ENCODE measurements at regions not wholly inside any gene's neighbourhood (a gene's known extent, or its start where the extent isn't known, plus 50 kb on each side); places are given as distances from the start of the nearest gene placed in this dataset.

- dilution Hi-C loops (cut with MboI; ENCODE audit: extremely low pct_ligation_motif_present, low sequenced_read_pairs) (loop anchor here (25.0 kb wide), 1 partner anchor 363 kb away; the partner anchor contains the start of gene RND3), intact Hi-C loops (cut with micrococcal nuclease) (loop anchor here (2.0 kb wide), 1 partner anchor 26 kb away; no protein-coding TSS in a partner anchor)
- CTCF ChIA-PET = no interaction called here
- no peaks in the 10 kb centered on the region for H3K36me3 ChIP-seq (ENCODE audit: control insufficient read depth in 2 of 2, extremely low read depth in 1 of 2, insufficient read depth in 2 of 2, low read length in 2 of 2)
- no peaks in the 10 kb centered on the region for H3K9me3 ChIP-seq (replicated peaks; ENCODE audit: control insufficient read depth, insufficient read depth, low read length)
- no peaks in the 10 kb centered on the region for H3K27me3 ChIP-seq (ENCODE audit: control insufficient read depth in 2 of 2, insufficient read depth in 2 of 2, low read length in 2 of 2)
- H3K4me2 ChIP-seq (ENCODE audit: insufficient read depth, low read length) = no peak overlapping the region
- H4K20me1 ChIP-seq (replicated peaks; ENCODE audit: control insufficient read depth, extremely low read depth, insufficient read depth, low read length) = no peaks in the 10 kb centered on the region
- H2AFZ ChIP-seq (ENCODE audit: low read depth, low read length) = no peak overlapping the region
- peaks cover 25% of the 10 kb centered on the region for H3K4me1 ChIP-seq (ENCODE audit: control insufficient read depth, extremely low read depth, insufficient read depth, low read length)
- DNase-seq (ENCODE audit: low read depth, low spot score) (no peak), FAIRE-seq (no peak)
- no peak overlapping the region for H3K27ac ChIP-seq (ENCODE audit: insufficient read depth, low read depth, low read length)
- H3K9ac ChIP-seq (replicated peaks; ENCODE audit: extremely low read depth, insufficient read depth, low read length) = no peak overlapping the region
- no peaks in the 10 kb centered on the region for H3K9me1 ChIP-seq (replicated peaks; ENCODE audit: control insufficient read depth, extremely low read depth, insufficient read depth, low read length)
- no TSS peak for BruUV-seq (replicated peaks)
- TF ChIP-seq EZH2 (IDR thresholded peaks at IDR 0.05; ENCODE audit: borderline replicate concordance, low read depth, low read length, severe bottlenecking) (no peak), POLR2AphosphoS5 (IDR thresholded peaks at IDR 0.05; ENCODE audit: insufficient read depth, low read depth, low read length) (no peak), JUN (IDR thresholded peaks at IDR 0.05; ENCODE audit: borderline replicate concordance, insufficient read depth, insufficient read length, low read depth) (no peak), MYC (IDR thresholded peaks at IDR 0.05; ENCODE audit: low read depth, low read length) (no peak), CTCF (IDR thresholded peaks at IDR 0.05; ENCODE audit: extremely low read depth in 1 of 2, insufficient read depth in 1 of 2, low read depth in 1 of 2, low read length in 2 of 2) (no peak), GATA2 (IDR thresholded peaks at IDR 0.05; ENCODE audit: insufficient read depth, insufficient read length, low read depth, low read length) (no peak), FOS (IDR thresholded peaks at IDR 0.05; ENCODE audit: borderline replicate concordance, insufficient read depth, low read length) (no peak), POLR2A (IDR thresholded peaks at IDR 0.05; ENCODE audit: low read depth, low read length) (no peak)
- TF ChIP-seq, protein P1, sequence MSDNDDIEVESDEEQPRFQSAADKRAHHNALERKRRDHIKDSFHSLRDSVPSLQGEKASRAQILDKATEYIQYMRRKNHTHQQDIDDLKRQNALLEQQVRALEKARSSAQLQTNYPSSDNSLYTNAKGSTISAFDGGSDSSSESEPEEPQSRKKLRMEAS (IDR thresholded peaks at IDR 0.05; ENCODE audit: insufficient read depth, insufficient read length) = no peak
- H3K4me3 ChIP-seq (replicated peaks in 1 of 3; ENCODE audit: insufficient read depth in 1 of 3, low read depth in 1 of 3, low read length in 3 of 3) = no peak overlapping the region
- POLR2A ChIA-PET = no interaction called here
- H3K79me2 ChIP-seq (ENCODE audit: control insufficient read depth, insufficient read depth, low read length) = no peaks in the 10 kb centered on the region
These were observed 362.7 kb downstream of the RND3 start for GRCh38 chr2:150124739-150125138.
